GM12891 (cell line): ENCODE measurements at regions not wholly inside any gene's neighbourhood (a gene's known extent, or its start where the extent isn't known, plus 50 kb on each side); places are given as distances from the start of the nearest gene placed in this dataset.

Experiments used
- PAX5 ChIP-seq: IDR thresholded peaks from 2 replicates; pipeline ENCODE4 v1.6.1; 2011; ENCODE audit warnings: low read length, moderate library complexity, mild to moderate bottlenecking; ENCODE audit not compliant: insufficient read depth, severe bottlenecking
- POLR2A ChIP-seq: IDR thresholded peaks from 2 replicates; pipeline ENCODE4 v1.6.1; 2011; ENCODE audit warnings: low read depth, low read length, control low read depth
- POLR2AphosphoS5 ChIP-seq: IDR thresholded peaks from 2 replicates; pipeline ENCODE4 v1.6.1; 2011; ENCODE audit warnings: low read depth, low read length, control low read depth
- POU2F2 ChIP-seq: IDR thresholded peaks from 2 replicates; pipeline ENCODE4 v1.6.1; 2011; ENCODE audit warnings: low read depth, mild to moderate bottlenecking, control low read depth, low read length, moderate library complexity
- SPI1 ChIP-seq: IDR thresholded peaks from 2 replicates; pipeline ENCODE4 v1.6.1; 2011; ENCODE audit warnings: low read depth, low read length, control low read depth
- TAF1 ChIP-seq: IDR thresholded peaks from 2 replicates; pipeline ENCODE4 v1.6.1; 2011; ENCODE audit warnings: low read depth, low read length, control low read depth

- TF ChIP-seq POLR2A (no peak), POLR2AphosphoS5 (no peak), TAF1 (no peak), PAX5 (no peak), POU2F2 (no peak), SPI1 (no peak)
Measured at GRCh38 chr5:2300861-2301574, 418.3 kb upstream of the IRX4 start.
